ENCODE measurements at regions not wholly inside any gene's neighbourhood (a gene's known extent, or its start where the extent isn't known, plus 50 kb on each side); places are given as distances from the start of the nearest gene placed in this dataset.

GRCh38 chr3:90032980-90033641 lies 925.7 kb downstream of the EPHA3 start:
- no peak overlapping the region for H3K4me3 ChIP-seq (ENCODE audit: low read depth, low read length)
- no peak overlapping the region for H3K27ac ChIP-seq
- no peak for TF ChIP-seq CTCF (IDR thresholded peaks at IDR 0.05)
- no peak overlapping the region for H3K9ac ChIP-seq
- H3K4me2 ChIP-seq (ENCODE audit: low read length) = no peak overlapping the region
- H3K79me2 ChIP-seq = no peaks in the 10 kb centered on the region
- H3K27me3 ChIP-seq (ENCODE audit: control insufficient read depth, insufficient read depth, low read length) = no peaks in the 10 kb centered on the region
- no peaks in the 10 kb centered on the region for H3K36me3 ChIP-seq (ENCODE audit: control insufficient read depth, insufficient read depth, low read length)
- H3K9me3 ChIP-seq (ENCODE audit: control insufficient read depth, low read length) = no peaks in the 10 kb centered on the region
- no peak overlapping the region for H2AFZ ChIP-seq
- no peaks in the 10 kb centered on the region for H3K4me1 ChIP-seq

- Histone ChIP-seq H3K4me1 (no peaks in the 10 kb centered on the region), H3K9me3 (ENCODE audit: control insufficient read depth, low read length) (no peaks in the 10 kb centered on the region), H3K27me3 (ENCODE audit: control insufficient read depth, insufficient read depth, low read length) (no peaks in the 10 kb centered on the region), H3K4me2 (ENCODE audit: low read length) (no peak overlapping the region), H3K36me3 (ENCODE audit: control insufficient read depth, insufficient read depth, low read length) (no peaks in the 10 kb centered on the region), H3K79me2 (no peaks in the 10 kb centered on the region), H2AFZ (no peak overlapping the region), H3K4me3 (ENCODE audit: low read depth, low read length) (no peak overlapping the region), H3K9ac (no peak overlapping the region), H3K27ac (no peak overlapping the region)
- no peak for TF ChIP-seq CTCF (IDR thresholded peaks at IDR 0.05)
Observed at GRCh38 chr3:90034038-90034437, 926.6 kb downstream of the EPHA3 start.

- Histone ChIP-seq H2AFZ (no peak overlapping the region), H3K4me3 (ENCODE audit: low read depth, low read length) (no peak overlapping the region), H3K9ac (no peak overlapping the region), H3K4me2 (ENCODE audit: low read length) (no peak overlapping the region), H3K36me3 (ENCODE audit: control insufficient read depth, insufficient read depth, low read length) (no peaks in the 10 kb centered on the region), H3K4me1 (no peaks in the 10 kb centered on the region), H3K79me2 (no peaks in the 10 kb centered on the region), H3K27ac (no peak overlapping the region), H3K27me3 (ENCODE audit: control insufficient read depth, insufficient read depth, low read length) (no peaks in the 10 kb centered on the region), H3K9me3 (ENCODE audit: control insufficient read depth, low read length) (no peaks in the 10 kb centered on the region)
- TF ChIP-seq CTCF (IDR thresholded peaks at IDR 0.05) = no peak
Observed at GRCh38 chr3:90035643-90036042, 928.2 kb downstream of the EPHA3 start.

GRCh38 chr3:90036939-90037469 lies 929.6 kb downstream of the EPHA3 start:
- no peak for TF ChIP-seq CTCF (IDR thresholded peaks at IDR 0.05)
- no peaks in the 10 kb centered on the region for H3K36me3 ChIP-seq (ENCODE audit: control insufficient read depth, insufficient read depth, low read length)
- no peak overlapping the region for H3K27ac ChIP-seq
- H3K4me2 ChIP-seq (ENCODE audit: low read length) = no peak overlapping the region
- no peaks in the 10 kb centered on the region for H3K4me1 ChIP-seq
- H3K9ac ChIP-seq = no peak overlapping the region
- no peaks in the 10 kb centered on the region for H3K9me3 ChIP-seq (ENCODE audit: control insufficient read depth, low read length)
- H3K4me3 ChIP-seq (ENCODE audit: low read depth, low read length) = no peak overlapping the region
- H2AFZ ChIP-seq = no peak overlapping the region
- no peaks in the 10 kb centered on the region for H3K79me2 ChIP-seq
- H3K27me3 ChIP-seq (ENCODE audit: control insufficient read depth, insufficient read depth, low read length) = no peaks in the 10 kb centered on the region

- H3K79me2 ChIP-seq = no peaks in the 10 kb centered on the region
Observed at GRCh38 chr3:90039994-90040393, 932.6 kb downstream of the EPHA3 start.

More at GRCh38 chr3:90039994-90040393, 932.6 kb downstream of the EPHA3 start:
- Histone ChIP-seq H3K4me2 (ENCODE audit: low read length) (no peak overlapping the region), H3K9me3 (ENCODE audit: control insufficient read depth, low read length) (no peaks in the 10 kb centered on the region), H3K36me3 (ENCODE audit: control insufficient read depth, insufficient read depth, low read length) (no peaks in the 10 kb centered on the region), H3K9ac (no peak overlapping the region), H3K4me3 (ENCODE audit: low read depth, low read length) (no peak overlapping the region), H3K4me1 (no peaks in the 10 kb centered on the region), H3K27me3 (ENCODE audit: control insufficient read depth, insufficient read depth, low read length) (no peaks in the 10 kb centered on the region), H3K27ac (no peak overlapping the region), H2AFZ (no peak overlapping the region)
- TF ChIP-seq CTCF (IDR thresholded peaks at IDR 0.05) = no peak
